DMS53 treated with DMSO at 0.1 percent for 48 hours (cell line): ENCODE measurements at regions not wholly inside any gene's neighbourhood (a gene's known extent, or its start where the extent isn't known, plus 50 kb on each side); places are given as distances from the start of the nearest gene placed in this dataset.

Source experiments
- DNase-seq: peaks from one replicate; lab custom pipeline; 2025; ENCODE audit not compliant: unreplicated experiment; lab: John Stamatoyannopoulos, UW

DNA sequence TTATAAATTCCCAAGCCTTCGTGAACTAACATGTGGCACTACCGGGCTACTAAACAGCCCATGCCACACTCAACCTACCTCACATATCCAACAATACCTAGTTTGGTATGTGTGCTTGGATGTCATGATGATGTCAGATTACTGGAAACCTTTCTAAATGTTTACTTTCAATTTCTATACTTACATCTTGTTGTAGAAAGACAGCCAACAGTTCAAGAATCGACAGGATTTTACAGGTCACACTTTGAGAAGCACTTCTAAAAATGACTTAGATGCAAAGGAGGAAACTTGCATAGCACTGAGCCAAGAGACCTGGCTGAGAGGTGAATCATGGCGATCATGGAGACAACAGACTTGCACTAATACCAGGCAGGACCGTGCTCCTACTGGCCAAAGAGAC, 209.9 kb downstream of the COL4A1 start:
- no peak for DNase-seq

DNA sequence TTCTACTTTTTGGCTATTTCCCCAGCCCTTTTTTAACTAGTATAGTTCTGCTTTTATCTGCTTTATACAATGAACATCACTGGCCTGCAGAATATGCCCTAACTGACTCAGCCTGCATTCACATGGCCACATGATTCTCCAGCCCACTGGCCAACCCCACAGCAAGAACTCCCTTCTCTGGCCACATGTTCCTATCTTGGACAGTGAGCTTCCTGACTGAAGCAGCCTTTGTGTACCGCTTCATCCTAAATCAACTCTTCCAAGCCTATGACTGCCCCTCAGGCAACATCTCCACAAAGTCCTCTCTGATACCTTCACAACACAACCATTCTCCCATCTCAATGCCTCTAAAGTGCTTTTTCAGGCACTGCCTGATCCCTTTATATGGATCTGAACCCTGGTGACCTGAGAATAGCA, 214.1 kb downstream of the COL4A1 start:
- DNase-seq = no peak

DNA sequence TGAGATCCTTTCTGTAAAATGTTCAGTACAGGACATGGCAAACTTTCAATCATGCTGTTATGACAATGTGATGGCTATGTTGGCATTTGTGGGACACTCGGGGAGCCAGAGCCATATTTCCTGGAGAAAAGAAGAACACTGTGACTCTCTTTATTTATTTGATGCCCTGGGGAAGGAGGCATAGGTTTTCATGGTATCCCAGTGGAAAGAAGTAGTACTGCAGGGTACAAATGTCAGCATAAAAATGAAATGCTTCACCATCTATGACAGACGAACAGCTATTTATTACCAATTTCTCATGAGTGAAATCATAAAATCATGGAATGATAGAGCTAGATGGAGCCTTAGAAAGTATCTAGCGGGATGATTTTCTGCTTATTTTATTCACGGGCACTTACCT, 217.1 kb downstream of the COL4A1 start:
- DNase-seq = no peak

DNA sequence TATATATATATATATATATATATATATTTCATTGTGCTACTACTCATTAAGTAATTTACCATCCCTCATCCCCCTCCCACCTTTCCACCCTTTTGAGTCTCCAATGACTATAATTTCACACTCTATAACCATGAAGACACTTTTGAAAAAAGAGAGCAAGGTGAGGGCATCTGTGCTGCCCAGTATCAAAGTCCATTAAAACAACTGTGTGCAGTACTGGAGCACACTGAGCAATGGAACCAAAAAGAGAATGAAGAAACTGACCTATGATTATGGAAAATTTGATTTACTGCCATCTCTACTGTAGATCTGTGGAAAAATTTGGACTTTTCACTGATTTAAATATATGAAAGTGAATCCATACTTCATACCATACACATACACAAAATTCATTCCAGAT, 217.9 kb downstream of the COL4A1 start:
- DNase-seq = no peak

DNA sequence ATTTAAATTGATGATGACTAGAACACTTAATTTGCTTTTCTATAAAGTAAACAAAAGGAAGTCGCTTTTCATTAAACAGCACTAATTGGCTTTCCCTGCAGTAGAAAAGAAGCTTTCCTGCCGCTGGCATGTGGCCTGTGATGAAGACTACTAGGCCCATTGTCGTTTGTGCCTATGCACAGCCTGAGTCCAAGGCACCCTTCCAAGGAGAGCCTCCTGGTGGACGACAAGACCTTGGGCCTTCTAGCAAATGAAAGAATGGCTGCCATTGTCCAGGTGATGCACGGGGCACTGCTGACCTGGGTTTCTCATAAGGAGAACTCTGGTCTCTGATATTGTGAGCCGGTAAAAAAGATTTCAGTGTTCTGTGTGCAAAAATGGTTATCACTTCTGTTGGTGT, 233.0 kb downstream of the COL4A1 start:
- DNase-seq = no peak

DNA sequence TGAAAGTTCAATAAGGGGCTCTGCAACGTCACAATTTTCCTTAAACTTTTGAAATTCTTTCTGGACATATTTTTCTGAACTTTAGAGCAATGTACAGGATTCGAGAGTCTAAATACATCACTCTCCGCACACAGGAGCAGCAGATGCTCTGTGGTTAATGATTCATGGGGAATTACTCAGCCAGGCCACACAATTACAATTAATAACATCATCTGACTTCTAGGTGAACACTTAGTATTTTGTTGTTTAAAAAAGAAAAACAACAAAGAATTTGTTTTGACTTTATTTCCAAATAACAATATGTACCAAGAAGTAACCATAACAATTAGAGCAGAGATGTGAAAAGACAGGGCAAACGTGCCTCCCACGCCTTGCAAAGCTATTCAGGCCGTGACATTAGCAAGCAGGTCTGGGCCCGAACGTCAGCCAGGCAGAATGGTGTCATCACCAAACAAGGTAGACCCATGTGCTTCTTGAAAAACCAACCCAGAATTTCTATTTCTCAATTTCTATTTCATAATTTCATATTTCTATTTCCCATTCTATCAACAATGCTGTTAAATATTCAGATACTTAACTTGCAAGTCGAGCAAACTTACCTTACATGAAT, 236.3 kb downstream of the COL4A1 start:
- DNase-seq = no peak

DNA sequence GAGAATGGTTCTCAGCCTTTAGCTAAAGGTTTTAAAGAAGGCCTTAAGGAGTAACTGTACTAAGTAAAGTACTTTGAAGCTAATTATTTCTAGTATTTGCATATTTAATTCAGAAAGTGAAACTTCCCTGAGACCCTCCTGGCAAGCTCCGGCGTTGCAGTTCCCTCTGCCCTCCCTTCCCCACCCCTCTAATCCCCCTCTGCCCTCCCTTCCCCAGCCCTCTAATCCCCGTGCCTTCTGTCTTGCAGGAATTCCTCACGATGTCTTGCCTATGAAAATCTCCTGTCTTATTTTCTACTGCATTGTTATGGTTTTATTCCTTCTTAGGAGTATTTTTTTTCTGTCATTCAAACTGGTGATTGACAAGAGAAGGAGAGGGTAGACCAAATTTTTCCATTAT, 236.9 kb downstream of the COL4A1 start:
- DNase-seq = no peak

DNA sequence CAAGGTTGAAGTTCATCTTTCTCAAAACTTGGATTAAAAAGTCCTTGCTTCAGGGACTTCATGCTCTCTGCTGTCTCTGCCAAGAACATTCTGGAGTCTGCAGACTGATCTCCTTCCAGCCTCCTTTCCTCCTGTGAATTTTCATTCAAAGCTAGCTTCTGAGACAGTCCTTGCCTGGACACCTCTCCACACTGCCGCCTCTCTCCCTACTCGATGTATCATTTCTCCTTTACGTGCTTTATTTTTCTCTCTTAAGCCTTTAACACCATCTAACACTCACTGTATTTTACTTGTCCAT, 238.8 kb downstream of the COL4A1 start:
- no peak for DNase-seq

DNA sequence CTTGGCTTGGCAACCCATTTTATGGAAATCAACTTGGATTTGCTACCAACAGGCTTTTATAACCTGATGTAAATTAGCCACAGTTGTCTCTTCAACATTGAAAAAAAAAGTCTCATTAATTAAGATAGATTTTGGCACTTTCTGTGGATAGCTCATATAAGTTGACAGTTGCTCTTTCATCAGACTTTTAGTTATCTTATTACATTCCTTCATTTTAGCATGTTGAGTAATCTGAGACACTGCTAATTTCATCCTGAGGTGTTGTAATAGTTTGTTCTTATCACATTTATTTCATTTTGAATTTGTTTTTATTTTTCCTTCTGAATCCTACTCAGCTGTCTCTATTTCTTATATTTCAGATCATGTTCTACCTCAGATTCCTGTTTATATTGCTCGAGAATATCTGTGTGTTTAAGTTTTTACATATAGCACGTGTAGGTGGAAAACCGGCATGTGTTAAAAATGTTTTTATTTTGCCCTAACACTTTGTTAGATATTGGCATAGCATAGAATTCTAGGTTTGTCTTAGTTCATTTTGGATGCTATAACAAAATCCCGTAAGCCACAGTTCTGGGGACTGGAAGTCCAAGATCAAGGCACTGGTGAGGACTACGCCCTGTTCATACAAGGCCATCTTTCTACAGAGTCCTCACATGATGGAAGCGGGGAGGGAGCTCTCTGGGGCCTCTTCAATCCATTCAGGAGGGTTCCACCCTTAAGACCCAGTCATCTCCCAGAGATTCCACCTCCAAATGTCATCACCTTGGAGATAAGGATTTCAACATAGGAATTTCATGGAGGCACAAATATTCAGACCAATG, 239.4 kb downstream of the COL4A1 start:
- DNase-seq = no peak

DNA sequence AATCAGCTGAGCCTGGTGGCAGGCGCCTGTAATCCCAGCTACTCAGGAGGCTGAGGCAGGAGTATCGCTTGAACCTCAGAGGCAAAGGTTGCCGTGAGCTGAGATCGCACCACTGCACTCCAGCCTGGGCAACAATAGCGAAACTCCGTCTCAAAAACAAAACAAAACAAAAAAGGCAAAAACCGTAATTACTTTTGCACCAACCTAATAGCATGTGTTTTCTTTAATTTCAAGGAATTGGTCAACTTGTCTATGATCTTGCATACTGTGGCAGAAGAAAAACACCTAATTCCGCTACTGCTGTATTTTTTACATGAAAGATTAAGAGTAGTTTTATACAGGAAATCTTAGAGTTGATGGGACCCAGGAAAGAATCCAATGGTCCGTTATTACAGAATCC, 241.2 kb downstream of the COL4A1 start:
- no peak for DNase-seq

DNA sequence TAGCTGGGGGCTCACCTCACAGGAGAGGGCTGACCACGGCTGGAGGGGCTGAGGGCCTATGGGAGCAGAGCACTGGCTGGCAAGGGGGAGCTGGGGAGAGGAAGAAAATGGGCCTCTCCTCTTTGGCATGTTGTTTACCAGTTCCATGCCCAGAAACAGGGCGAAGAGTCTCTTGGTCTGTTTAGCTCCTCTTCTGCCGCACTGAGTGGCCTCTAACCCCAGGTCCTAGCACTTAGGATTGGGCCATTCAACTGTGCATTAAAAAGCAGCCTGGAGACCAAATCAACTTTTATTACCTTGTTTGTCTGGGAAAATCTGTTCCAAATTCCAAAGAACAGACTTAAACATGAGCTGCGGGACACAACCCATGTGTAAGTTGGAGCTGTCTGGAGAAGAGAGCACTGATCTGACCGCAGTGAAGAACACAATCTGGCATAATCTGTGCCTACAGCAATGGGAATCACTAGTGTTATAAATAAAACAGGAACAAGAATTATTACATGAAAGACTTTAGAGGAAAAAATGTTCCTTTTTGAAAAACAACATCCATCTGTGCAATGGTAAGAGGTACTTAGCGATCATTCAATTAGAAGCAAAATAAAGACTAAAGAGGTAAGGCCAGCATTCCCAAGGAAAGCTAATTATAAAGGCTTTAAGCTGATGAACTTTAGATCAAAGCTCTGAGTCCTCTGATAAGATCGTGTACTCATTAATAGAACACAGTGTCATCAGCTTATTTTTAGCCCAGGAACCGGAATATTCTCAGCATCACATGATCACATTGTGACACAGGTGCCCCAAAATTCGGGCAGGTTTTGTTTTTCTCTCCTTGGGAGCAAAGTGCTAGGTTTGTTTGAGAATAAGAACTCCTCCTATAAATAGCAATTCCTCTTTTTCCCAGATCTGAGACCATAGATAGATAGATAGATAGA, 243.2 kb downstream of the COL4A1 start:
- no peak for DNase-seq

DNA sequence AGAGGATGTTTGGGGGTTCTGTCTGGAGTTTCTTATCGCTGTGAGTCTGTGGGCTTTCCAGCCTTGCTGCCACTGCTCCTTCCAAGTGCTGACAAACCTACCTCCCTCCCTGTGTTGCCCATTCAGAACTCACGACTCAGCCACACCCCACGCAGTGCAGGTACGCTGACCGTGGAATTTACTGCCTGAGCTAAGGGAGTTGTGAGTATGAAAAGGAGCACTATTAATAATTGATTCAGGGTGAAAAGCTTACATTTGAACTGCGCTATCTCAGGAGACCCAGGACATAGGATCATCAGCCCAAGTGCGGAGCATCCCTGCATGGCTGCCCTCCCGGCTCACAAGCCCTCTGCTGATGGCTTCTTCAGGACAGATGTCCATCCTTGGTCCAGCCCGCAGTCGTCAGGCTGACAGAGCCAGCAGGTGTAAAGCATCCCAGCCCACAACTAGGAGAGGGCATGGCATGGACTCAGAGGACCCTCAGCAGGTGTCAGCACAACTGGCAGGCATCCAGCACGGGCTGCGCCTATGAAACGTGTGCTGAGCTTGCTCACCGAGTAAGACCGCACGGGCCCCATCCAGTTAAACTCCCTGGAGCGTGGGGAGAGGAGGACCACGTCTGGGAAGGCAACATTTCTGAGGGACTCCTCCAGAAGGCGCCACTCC, 244.0 kb downstream of the COL4A1 start:
- DNase-seq = no peak

DNA sequence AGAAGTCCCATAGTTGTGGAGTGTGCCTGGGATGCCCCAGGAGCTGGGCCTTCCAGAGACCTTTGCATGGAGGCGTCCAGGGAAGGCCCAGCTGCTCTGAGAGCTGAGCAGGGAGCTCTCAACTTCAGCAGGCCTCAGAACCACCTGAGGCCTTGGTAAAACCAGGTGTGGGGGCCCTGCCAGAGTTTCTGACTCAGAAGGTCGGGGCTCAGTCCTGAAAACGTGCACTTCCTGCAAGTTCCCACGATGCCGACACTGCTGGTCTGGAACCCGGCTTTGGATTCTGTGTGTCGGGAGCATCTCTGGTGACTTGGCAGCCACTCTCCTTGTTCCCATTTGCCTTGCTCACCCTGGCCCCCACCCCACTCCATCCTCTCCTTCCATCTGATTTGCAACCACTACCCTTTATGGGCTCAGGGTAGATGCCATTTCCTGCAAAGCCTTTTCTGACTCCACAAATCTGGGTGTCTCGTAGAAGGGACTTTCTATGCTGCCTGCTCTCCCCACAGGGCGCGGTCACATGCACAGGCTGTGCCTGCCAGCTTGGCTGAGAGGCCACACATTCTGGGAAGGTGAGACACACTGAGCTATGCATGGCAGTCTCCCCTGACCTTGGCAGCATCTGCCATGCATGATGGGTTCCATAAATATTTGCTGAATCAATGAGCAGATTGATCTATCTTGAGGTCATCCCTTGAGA, 244.7 kb downstream of the COL4A1 start:
- DNase-seq = no peak

DNA sequence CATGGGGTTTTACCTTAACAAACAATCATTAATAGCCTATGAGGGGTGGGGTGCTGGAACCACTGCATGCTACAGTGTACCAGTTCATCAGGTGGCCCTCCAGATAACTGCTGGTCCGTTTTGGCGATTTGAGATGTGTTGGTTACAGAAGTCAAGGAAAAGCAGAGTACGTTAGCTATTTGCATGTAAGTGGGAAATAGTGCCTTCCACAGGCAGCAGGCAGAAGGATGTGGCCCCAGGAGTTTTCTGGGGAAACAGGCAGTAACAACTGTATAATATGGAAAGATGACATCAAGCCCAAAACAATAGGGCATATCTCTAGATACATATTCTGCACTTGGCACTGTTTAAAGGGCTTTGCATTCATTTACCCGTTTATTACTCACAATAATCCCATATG, 245.7 kb downstream of the COL4A1 start:
- no peak for DNase-seq

DNA sequence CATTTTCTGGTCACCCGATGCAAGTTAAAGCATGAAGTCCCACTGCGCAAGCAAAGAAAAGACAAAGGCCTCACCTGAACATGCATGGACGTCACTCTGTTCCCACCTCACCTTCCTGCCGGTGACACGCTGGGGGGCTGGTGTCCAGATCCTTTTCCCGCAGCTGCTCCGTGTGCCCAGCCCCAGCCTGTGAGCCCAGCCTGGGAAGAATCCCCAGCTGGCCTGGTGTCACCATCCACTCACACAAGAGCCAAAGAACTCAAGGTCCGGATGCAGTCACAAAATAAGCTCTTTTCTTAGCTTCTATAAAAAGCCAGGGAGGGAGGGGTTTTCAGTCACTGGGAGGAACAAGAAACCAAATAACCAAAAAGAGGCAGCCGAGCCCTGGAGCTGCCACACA, 249.9 kb downstream of the COL4A1 start:
- no peak for DNase-seq

DNA sequence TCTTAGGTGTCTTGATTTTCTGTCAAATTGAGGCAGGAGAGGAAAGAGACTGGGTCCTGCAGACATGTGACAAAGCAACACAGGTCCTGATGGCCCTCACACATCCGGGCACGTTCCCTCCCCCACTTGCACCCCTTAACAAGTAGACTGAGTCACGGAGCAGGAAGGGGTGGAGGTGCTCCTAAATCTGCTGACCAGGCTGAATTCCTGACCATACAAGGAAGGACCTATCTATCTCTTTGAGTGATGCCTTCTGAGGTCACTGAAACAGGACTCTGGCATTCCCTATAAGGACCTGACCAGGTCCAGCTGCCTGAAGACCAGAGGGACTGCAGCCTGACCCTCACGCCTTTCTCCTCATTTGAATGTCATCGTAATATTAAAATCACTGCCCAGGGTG, 250.3 kb downstream of the COL4A1 start:
- DNase-seq = no peak

DNA sequence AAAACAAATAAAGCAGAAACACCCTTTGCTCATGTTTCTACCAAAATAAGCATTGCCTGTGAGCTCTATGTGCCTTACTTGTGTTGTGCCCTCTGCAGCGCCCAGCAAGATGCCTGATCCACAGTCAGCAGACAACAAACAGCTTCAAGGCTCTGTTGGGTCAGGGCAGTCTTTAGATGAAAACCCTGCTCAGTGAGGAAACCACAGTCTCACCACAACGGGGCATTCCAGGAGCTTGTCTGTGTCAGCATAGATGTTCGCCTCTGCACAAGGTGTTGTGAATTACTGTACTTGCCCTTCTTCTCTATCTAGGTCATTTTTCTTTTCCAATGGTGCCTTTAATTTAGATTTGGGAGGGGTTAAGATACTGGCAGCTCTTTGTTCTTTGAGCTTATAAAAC, 251.9 kb downstream of the COL4A1 start:
- DNase-seq = no peak

DNA sequence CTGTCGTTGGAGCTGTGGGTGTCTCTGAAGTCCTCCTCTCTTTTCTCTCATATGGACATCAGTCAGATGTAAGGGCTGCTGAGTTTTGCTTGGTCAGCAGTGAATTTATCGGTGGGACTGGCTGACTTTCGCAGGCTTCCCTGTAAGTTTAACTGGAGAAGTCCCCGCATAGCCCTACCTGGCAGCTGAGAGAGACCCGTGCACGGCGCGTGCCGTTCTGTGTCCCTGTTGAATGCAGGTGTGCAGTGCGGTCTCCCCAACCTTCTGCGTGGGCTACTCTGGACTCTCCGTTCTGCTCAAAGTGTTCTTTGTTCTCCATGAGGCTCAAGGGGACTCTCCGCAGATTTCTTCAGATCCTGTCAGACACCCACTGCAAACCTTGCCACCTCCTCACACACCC, 252.9 kb downstream of the COL4A1 start:
- DNase-seq = no peak

DNA sequence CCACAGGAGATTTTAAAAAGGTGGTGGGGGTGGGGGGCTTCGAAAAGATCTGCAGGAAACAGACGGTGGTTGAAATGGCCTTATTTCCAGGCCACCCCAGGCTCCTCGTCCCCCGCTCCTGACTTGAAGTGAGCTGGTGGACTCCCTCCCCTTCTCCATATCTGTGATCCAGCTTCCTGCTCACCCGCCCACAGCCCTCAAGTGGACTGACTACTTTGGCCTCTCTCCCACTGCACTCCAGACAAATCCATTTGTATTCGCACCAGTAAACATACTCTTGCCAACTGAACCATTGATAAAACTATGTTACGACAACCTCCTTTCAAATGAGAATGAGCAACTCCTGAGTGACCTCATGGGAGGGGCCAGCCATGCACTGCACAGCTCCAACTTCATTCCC, 259.5 kb downstream of the COL4A1 start:
- DNase-seq = peak; percentile 46

DNA sequence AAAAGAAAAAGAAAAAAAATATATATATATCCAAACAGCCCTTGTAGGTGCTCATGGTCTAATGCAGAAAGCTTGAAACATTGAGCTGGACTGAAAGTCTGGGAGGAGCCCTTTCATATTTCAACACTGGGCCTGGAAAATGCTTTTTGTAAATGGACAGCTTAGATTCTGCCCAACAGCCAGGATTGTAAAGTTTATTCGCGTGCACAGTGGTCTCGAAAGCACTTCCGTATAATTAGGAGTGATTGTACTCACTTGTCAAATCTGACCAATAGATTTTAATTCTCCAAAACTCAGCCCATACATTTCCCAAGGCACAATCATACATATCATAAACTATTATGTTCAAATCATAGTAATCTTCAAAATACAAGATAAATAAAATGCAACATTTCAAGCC, 260.1 kb downstream of the COL4A1 start:
- no peak for DNase-seq

DNA sequence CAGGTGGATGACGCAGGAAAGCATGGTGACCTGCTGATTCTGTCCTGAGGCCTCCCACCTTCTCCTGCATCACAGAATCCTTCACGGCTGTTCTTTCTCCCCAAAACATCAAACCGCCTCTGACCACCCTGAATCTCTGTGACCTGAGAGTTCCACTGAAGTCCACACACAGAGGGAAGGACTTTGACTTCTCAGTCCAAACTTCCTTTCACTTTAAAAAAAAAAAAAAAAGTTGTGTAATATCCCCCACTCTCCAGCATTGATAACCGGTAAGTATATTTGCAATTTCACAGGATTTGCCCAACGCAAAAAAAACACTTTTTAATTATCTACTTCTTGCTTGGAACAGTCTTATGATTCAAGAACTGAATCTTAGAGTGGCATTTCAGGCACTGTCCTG, 259.5 kb upstream of the IRS2 start:
- DNase-seq = no peak
